GM18519 (cell line): ENCODE measurements at regions not wholly inside any gene's neighbourhood (a gene's known extent, or its start where the extent isn't known, plus 50 kb on each side); places are given as distances from the start of the nearest gene placed in this dataset.
"Not testable (repeated sequence)": the region's sequence is repeated elsewhere in the genome, so short reads cannot be mapped to it uniquely, and the experiment has no call there.

Source experiments
- ATAC-seq: cut with Tn5 transposase; IDR thresholded peaks from one replicate; pipeline ENCODE4 v1.9.1; 2021; ENCODE audit warnings: mild to moderate bottlenecking, moderate library complexity; ENCODE audit not compliant: unreplicated experiment, low FRiP score

- ATAC-seq: no peak
Observed at GRCh38 chr2:67888351-67889005, 174.3 kb downstream of the C1D start.

- ATAC-seq: no peak
Observed at GRCh38 chr2:67889056-67889455, 173.7 kb downstream of the C1D start.

- no peak for ATAC-seq
Observed at GRCh38 chr2:67891642-67892041, 171.2 kb downstream of the C1D start.

GRCh38 chr2:67892339-67892846 lies 170.4 kb downstream of the C1D start:
- no peak for ATAC-seq

GRCh38 chr2:67895227-67895941 lies 167.4 kb downstream of the C1D start:
- no peak for ATAC-seq

GRCh38 chr2:67896076-67896475 lies 166.7 kb downstream of the C1D start:
- ATAC-seq: no peak

GRCh38 chr2:67896476-67896875 lies 166.3 kb downstream of the C1D start:
- no peak for ATAC-seq

- ATAC-seq: no peak
Observed at GRCh38 chr2:67898595-67898994, 164.2 kb downstream of the C1D start.

- no peak for ATAC-seq
Observed at GRCh38 chr2:67899187-67899586, 163.6 kb downstream of the C1D start.

- no peak for ATAC-seq
Observed at GRCh38 chr2:67900826-67901225, 162.0 kb downstream of the C1D start.

- no peak for ATAC-seq
Observed at GRCh38 chr2:67904566-67904965, 158.2 kb downstream of the C1D start.

- ATAC-seq: no peak
Observed at GRCh38 chr2:67904966-67905365, 157.8 kb downstream of the C1D start.

- not testable (repeated sequence) for ATAC-seq
Observed at GRCh38 chr2:67906547-67906946, 156.3 kb downstream of the C1D start.

- no peak for ATAC-seq
Observed at GRCh38 chr2:67917332-67918054, 145.3 kb downstream of the C1D start.

GRCh38 chr2:67918471-67918870 lies 144.3 kb downstream of the C1D start:
- ATAC-seq: no peak

GRCh38 chr2:67919490-67919889 lies 143.3 kb downstream of the C1D start:
- no peak for ATAC-seq

GRCh38 chr2:67922080-67922785 lies 140.6 kb downstream of the C1D start:
- no peak for ATAC-seq

- ATAC-seq: no peak
Observed at GRCh38 chr2:67923696-67924095, 139.1 kb downstream of the C1D start.

- ATAC-seq: no peak
Observed at GRCh38 chr2:67927501-67927900, 135.3 kb downstream of the C1D start.

GRCh38 chr2:67930156-67930555 lies 132.6 kb downstream of the C1D start:
- ATAC-seq: no peak

- no peak for ATAC-seq
Observed at GRCh38 chr2:67936969-67937368, 125.8 kb downstream of the C1D start.
